Thymus (tissue), 11 donors: ENCODE measurements at regions not wholly inside any gene's neighbourhood (a gene's known extent, or its start where the extent isn't known, plus 50 kb on each side); places are given as distances from the start of the nearest gene placed in this dataset.

Experiments used
- DNase-seq, 9 donors: peaks; one replicate each; pipeline ENCODE4 v3.0.0-alpha.2; 2013; ENCODE audit warnings: low spot score in 9 of 9, low read depth in 6 of 9, missing footprints in 1 of 9
- H3K27ac ChIP-seq, 2 donors: one replicate each; pipeline ENCODE4 v1.5.1; 2013; ENCODE audit warnings: control low read depth in 1 of 2, low read depth in 1 of 2, low read length in 1 of 2, mild to moderate bottlenecking in 1 of 2, moderate library complexity in 1 of 2
- H3K27me3 ChIP-seq, 2 donors: one replicate each; pipeline ENCODE4 v1.5.1; 2013; ENCODE audit warnings: low read length in 1 of 2; ENCODE audit not compliant: control insufficient read depth in 2 of 2, insufficient read depth in 1 of 2
- H3K36me3 ChIP-seq, 2 donors: one replicate each; pipeline ENCODE4 v1.5.1; 2013; ENCODE audit warnings: low read length in 1 of 2, mild to moderate bottlenecking in 1 of 2, moderate library complexity in 1 of 2; ENCODE audit not compliant: control insufficient read depth in 2 of 2, insufficient read depth in 2 of 2
- H3K4me1 ChIP-seq, 2 donors: one replicate each; pipeline ENCODE4 v1.5.1; 2013; ENCODE audit warnings: low read length in 2 of 2; ENCODE audit not compliant: control insufficient read depth in 2 of 2, insufficient read depth in 2 of 2
- H3K4me3 ChIP-seq, 2 donors: one replicate each; pipeline ENCODE4 v1.5.1; 2013; ENCODE audit warnings: low read length in 2 of 2, control low read depth in 1 of 2, mild to moderate bottlenecking in 1 of 2
- H3K9me3 ChIP-seq, 2 donors: one replicate each; pipeline ENCODE4 v1.5.1; 2013; ENCODE audit warnings: low read length in 1 of 2, mild to moderate bottlenecking in 1 of 2; ENCODE audit not compliant: control insufficient read depth in 2 of 2, insufficient read depth in 1 of 2
- WGBS: extraction: QIAGEN DNeasy Blood & Tissue Kit; methylation state at CpG from one replicate; pipeline ENCODE4 v1.1.7; 2013; 5-methylcytosine and 5-hydroxymethylcytosine counted together
- donor health status: healthy.

GRCh38 chr5:123806644-123807043 lies 294.7 kb downstream of the CSNK1G3 start:
- WGBS = 99% methylated on average over 1 of the region's 1 CpG

GRCh38 chr5:123805300-123805699 lies 293.3 kb downstream of the CSNK1G3 start:
- no peak overlapping the region for H3K27ac ChIP-seq

More at GRCh38 chr5:123806644-123807043, 294.7 kb downstream of the CSNK1G3 start:
- H3K9me3 ChIP-seq = no peaks in the 10 kb centered on the region
- no peak overlapping the region for H3K4me3 ChIP-seq
- peaks cover 0 to 7% of the 10 kb centered on the region in 2 donors for H3K4me1 ChIP-seq
- no peak for DNase-seq
- H3K36me3 ChIP-seq = no peaks in the 10 kb centered on the region
- H3K27me3 ChIP-seq = no peaks in the 10 kb centered on the region
- H3K27ac ChIP-seq = no peak overlapping the region

DNA sequence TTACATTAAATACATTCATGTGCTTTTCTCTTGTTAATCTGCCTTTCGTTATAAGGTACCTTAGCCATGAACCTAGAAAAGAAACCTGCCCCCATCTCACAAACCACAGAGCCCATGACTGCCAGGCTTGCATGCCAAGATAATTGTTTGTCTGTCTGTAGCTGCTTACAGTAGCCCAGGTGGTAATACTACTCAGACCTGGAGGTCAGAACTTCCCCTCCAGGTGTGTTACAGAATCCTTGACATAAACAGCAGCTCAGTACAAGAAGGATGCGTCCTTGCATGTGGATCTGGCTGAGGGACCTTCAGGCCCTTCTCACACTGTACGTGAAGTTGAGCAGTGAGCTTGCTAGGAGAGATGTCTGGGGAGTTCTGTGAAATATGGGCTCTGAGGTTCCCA lies 291.4 kb downstream of the CSNK1G3 start:
- no peaks in the 10 kb centered on the region for H3K9me3 ChIP-seq
- H3K4me3 ChIP-seq = no peak overlapping the region
- DNase-seq = no peak
- H3K4me1 ChIP-seq = no peaks in the 10 kb centered on the region
- 64% methylated on average over 3 of the region's 3 CpGs for WGBS
- no peaks in the 10 kb centered on the region for H3K36me3 ChIP-seq
- no peak overlapping the region for H3K27ac ChIP-seq
- H3K27me3 ChIP-seq = no peaks in the 10 kb centered on the region

More at GRCh38 chr5:123805300-123805699, 293.3 kb downstream of the CSNK1G3 start:
- DNase-seq = no peak
- Histone ChIP-seq H3K27me3 (no peaks in the 10 kb centered on the region), H3K36me3 (no peaks in the 10 kb centered on the region), H3K4me3 (no peak overlapping the region), H3K9me3 (no peaks in the 10 kb centered on the region), H3K4me1 (peaks cover 0 to 2% of the 10 kb centered on the region in 2 donors)

DNA sequence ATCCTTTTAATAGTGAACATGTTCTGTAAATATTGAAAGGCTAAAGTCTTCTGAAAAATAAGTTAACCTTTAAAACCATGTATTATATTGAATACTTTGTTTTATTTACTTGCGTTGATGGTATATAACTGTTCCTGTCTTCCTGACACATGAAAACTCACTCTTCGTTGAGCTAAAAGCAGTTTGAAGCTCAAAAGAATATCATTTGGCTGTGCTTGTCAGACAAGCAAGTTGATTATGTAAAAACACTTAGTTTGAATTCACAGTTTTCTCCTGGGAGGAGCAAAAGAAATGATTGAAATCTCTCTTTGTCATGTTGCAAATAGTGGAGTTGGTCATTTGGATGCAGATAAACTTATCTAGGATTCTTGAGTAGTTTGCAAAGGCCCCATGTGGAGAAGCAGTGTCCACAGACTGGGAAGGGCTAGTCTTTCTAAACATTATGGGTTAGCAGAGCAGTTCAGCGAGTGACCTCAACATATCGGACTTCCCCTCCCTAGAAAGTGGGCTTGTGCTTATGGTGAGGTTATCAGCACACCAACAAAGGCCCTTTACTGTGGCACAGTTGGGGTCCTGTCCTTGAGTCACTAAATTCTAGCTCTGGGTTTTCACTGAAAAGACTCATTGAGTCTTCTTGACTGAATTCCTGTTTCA lies 290.4 kb downstream of the CSNK1G3 start:
- no peaks in the 10 kb centered on the region for H3K36me3 ChIP-seq
- no peaks in the 10 kb centered on the region for H3K9me3 ChIP-seq
- WGBS = 97% methylated on average over 4 of the region's 4 CpGs

DNA sequence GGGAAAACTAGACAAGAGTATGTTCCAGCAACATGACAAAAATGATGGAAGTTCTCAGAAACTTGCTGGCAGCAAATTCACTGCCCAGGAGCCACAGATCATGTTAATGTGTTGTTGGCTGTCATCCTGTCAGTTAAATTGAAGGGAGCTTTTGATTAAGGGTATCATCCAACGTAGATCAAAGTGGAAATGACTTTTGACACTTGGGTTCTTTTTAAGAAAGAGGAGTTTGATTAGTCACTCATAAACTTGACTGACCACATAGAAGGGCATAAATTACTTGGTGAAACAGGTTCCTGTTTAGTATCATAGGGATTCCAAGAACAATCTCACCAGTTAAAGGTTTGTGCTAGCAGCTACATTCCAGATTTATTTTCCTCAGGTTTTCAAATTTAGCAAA lies 288.7 kb downstream of the CSNK1G3 start:
- H3K9me3 ChIP-seq = no peaks in the 10 kb centered on the region
- WGBS = 88% methylated on average over 1 of the region's 1 CpG

More for the DNA sequence above, 290.4 kb downstream of the CSNK1G3 start:
- H3K4me1 ChIP-seq = no peaks in the 10 kb centered on the region
- no peak overlapping the region for H3K27ac ChIP-seq
- no peaks in the 10 kb centered on the region for H3K27me3 ChIP-seq
- DNase-seq = no peak
- H3K4me3 ChIP-seq = no peak overlapping the region

DNA sequence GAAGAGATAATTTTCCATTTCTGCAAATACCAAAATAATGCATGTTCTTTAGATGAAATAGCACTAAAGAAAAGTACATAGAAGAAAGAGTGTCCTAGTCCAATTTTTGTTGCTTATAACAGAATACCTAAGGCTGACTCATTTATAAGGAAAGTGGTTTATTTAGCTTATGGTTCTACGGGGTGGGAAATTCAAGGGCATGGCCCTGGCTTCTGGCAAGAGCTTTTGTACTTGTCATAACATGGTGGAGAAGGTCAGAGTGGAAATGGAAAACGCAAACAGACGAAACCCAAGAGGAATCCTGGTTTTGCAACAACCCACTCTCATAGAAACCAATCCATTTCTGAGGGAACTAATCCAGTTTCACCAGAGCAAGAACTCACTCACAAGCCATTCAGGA lies 283.7 kb downstream of the CSNK1G3 start:
- H3K27me3 ChIP-seq = no peaks in the 10 kb centered on the region
- DNase-seq = no peak
- no peak overlapping the region for H3K27ac ChIP-seq
- H3K4me3 ChIP-seq = no peak overlapping the region
- no peaks in the 10 kb centered on the region for H3K36me3 ChIP-seq
- no peaks in the 10 kb centered on the region for H3K4me1 ChIP-seq
- 95% methylated on average over 3 of the region's 3 CpGs for WGBS
- H3K9me3 ChIP-seq = no peaks in the 10 kb centered on the region

More for the DNA sequence above, 288.7 kb downstream of the CSNK1G3 start:
- Histone ChIP-seq H3K36me3 (no peaks in the 10 kb centered on the region), H3K27me3 (no peaks in the 10 kb centered on the region), H3K4me1 (no peaks in the 10 kb centered on the region), H3K27ac (no peak overlapping the region), H3K4me3 (no peak overlapping the region)
- no peak for DNase-seq

- H3K4me1 ChIP-seq = no peaks in the 10 kb centered on the region
- DNase-seq = peak in 5 of 9 donors; percentile 11 to 67 (median 23)
- H3K36me3 ChIP-seq = no peaks in the 10 kb centered on the region
- H3K27me3 ChIP-seq = no peaks in the 10 kb centered on the region
- H3K9me3 ChIP-seq = no peaks in the 10 kb centered on the region
- no peak overlapping the region for H3K4me3 ChIP-seq
- WGBS = 42% methylated on average over 2 of the region's 2 CpGs
- no peak overlapping the region for H3K27ac ChIP-seq
These were observed 278.2 kb downstream of the CSNK1G3 start for GRCh38 chr5:123790226-123790625.

DNA sequence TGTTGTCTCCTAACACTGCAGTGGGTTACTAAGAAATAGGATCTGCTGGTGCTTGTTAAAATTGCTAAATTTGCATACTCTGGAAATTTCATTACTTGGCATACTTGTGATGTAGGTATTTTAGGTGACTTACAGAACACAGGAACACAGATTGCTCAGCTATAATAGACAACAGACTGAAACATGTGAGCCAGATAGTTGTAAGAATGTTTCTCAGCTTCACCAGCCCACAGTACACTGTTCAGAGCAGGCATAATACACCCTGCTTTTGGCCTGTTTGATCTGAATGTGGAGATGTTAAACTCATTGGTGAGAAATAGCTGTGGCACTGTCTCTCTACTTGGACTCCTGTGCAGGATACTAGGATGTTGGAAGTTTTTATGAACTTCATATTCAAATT lies 275.7 kb downstream of the CSNK1G3 start:
- H3K36me3 ChIP-seq = no peaks in the 10 kb centered on the region
- no peak overlapping the region for H3K27ac ChIP-seq
- H3K4me3 ChIP-seq = no peak overlapping the region
- H3K27me3 ChIP-seq = no peaks in the 10 kb centered on the region
- no peak for DNase-seq
- H3K9me3 ChIP-seq = no peaks in the 10 kb centered on the region
- no peaks in the 10 kb centered on the region for H3K4me1 ChIP-seq

DNA sequence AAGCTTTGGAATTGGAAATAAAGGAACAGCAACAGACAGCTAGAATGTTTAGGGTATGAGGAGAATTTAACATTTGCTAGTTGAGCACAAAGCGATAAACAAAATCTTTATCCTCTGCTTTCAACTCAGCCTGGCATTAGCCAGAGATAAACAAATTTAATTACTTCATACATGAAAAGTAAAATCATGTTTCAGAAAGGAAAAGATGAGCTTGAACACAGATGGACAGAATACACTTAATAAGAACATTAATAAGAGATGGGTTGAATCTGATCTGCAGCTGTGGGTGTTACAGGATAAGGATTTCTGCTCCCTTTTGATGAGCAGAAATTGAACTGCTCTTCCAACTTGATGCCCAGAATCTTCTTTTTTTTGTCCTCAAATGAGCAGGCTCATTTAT lies 275.2 kb downstream of the CSNK1G3 start:
- Histone ChIP-seq H3K36me3 (no peaks in the 10 kb centered on the region), H3K27me3 (no peaks in the 10 kb centered on the region), H3K9me3 (no peaks in the 10 kb centered on the region), H3K27ac (no peak overlapping the region), H3K4me1 (no peaks in the 10 kb centered on the region), H3K4me3 (no peak overlapping the region)
- WGBS = 99% methylated on average over 1 of the region's 1 CpG
- DNase-seq = no peak
